ENCODE measurements at regions not wholly inside any gene's neighbourhood (a gene's known extent, or its start where the extent isn't known, plus 50 kb on each side); places are given as distances from the start of the nearest gene placed in this dataset.

DNA sequence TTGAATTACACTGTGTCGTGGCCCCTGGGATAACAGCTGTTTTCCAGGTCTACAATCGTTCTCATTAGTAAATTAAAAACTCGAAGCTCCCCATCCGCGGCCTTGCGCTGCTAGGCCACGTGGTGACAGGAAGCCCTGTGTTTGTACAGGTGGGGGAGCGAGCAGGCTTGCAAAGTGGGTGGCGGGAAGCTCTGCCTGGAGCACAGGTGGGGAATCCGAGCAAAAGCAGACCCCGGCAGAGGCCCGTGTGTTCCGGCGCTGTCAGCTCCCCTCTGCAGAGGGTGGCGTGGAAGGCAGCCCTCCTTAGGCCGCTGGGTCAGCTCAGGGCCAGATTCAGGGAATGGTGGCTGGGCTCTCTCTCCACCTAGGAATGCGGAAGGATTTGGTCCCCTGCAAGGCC is 59.5 kb upstream of the ERCC6L2 start:
- TF ChIP-seq, protein P1, sequence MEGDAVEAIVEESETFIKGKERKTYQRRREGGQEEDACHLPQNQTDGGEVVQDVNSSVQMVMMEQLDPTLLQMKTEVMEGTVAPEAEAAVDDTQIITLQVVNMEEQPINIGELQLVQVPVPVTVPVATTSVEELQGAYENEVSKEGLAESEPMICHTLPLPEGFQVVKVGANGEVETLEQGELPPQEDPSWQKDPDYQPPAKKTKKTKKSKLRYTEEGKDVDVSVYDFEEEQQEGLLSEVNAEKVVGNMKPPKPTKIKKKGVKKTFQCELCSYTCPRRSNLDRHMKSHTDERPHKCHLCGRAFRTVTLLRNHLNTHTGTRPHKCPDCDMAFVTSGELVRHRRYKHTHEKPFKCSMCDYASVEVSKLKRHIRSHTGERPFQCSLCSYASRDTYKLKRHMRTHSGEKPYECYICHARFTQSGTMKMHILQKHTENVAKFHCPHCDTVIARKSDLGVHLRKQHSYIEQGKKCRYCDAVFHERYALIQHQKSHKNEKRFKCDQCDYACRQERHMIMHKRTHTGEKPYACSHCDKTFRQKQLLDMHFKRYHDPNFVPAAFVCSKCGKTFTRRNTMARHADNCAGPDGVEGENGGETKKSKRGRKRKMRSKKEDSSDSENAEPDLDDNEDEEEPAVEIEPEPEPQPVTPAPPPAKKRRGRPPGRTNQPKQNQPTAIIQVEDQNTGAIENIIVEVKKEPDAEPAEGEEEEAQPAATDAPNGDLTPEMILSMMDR (IDR thresholded peaks at IDR 0.05), result no peak
- TF ChIP-seq EZH2 (IDR thresholded peaks at IDR 0.05; ENCODE audit: borderline replicate concordance, insufficient read depth, low read depth, low read length, poor library complexity, severe bottlenecking), result no peak
- Histone ChIP-seq H3K27ac (ENCODE audit: low read length in 2 of 2) (no peak overlapping the region), H3K4me3 (ENCODE audit: control extremely low read depth in 1 of 5, extremely low read depth in 1 of 5, insufficient read depth in 1 of 5, low read depth in 2 of 5, low read length in 4 of 5) (no peak overlapping the region), H3K4me1 (ENCODE audit: control insufficient read depth in 2 of 2, insufficient read depth in 2 of 2, low read length in 2 of 2) (no peaks in the 10 kb centered on the region), H2AFZ (ENCODE audit: insufficient read depth, low read depth, low read length, poor library complexity, severe bottlenecking) (no peak overlapping the region), H3K27me3 (replicated peaks in 1 of 4; ENCODE audit: control extremely low read depth in 1 of 4, control insufficient read depth in 3 of 4, insufficient read depth in 4 of 4, low read length in 3 of 4) (no peaks in the 10 kb centered on the region), H3K9ac (ENCODE audit: low read length) (no peak overlapping the region), H3K79me2 (ENCODE audit: control insufficient read depth, insufficient read depth, low read length) (no peaks in the 10 kb centered on the region), H4K20me1 (ENCODE audit: control insufficient read depth, insufficient read depth, low read length, poor library complexity, severe bottlenecking) (no peaks in the 10 kb centered on the region), H3K9me3 (ENCODE audit: control extremely low read depth in 1 of 3, control insufficient read depth in 2 of 3, insufficient read depth in 1 of 3, low read length in 2 of 3) (peaks cover 0 to 4% (median 0%) of the 10 kb centered on the region in 3 donors), H3K4me2 (replicated peaks; ENCODE audit: low read depth, low read length, poor library complexity, severe bottlenecking) (no peak overlapping the region), H3K36me3 (replicated peaks in 1 of 2; ENCODE audit: control extremely low read depth in 1 of 2, control insufficient read depth in 1 of 2, extremely low read depth in 1 of 2, insufficient read depth in 2 of 2, low read length in 1 of 2) (no peaks in the 10 kb centered on the region)
- intact Hi-C loops (cut with micrococcal nuclease), result no loop called here
- Mint-ChIP-seq H3K27me3 (no peaks in the 10 kb centered on the region), H3K9me3 (ENCODE audit: insufficient read depth) (no peaks in the 10 kb centered on the region), H3K4me1 (no peaks in the 10 kb centered on the region), H3K27ac (no peak overlapping the region), H3K4me3 (no peak overlapping the region)
- 95% methylated on average over 17 of the region's 17 CpGs for WGBS (ENCODE audit: insufficient coverage)
- POLR2A ChIA-PET, result no interaction called here
- ATAC-seq (ENCODE audit: low read depth) (no peak), DNase-seq (no peak)
- CTCF ChIA-PET, result no interaction called here

DNA sequence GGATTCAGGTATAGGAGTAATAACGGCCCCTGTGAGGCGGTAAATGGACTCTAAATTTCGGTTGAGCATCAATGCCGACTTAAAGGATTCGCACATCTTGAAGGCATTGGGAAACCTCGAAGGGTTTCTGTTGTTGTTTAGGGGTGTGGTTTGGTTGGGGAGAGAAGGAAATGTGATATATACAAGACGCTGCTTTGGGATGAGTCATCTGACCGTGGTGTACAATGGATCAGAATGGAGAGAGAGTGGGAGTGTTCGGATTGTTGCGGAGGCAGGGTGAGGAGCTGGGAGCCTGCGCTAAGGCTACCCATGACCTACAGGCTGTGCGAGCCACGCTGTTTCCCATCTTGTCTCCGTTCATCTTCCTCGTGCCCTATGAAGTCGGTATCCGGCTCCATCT is 60.4 kb upstream of the ERCC6L2 start:
- Histone ChIP-seq H3K27me3 (replicated peaks in 1 of 4; ENCODE audit: control extremely low read depth in 1 of 4, control insufficient read depth in 3 of 4, insufficient read depth in 4 of 4, low read length in 3 of 4) (no peaks in the 10 kb centered on the region), H4K20me1 (ENCODE audit: control insufficient read depth, insufficient read depth, low read length, poor library complexity, severe bottlenecking) (no peaks in the 10 kb centered on the region), H3K4me1 (ENCODE audit: control insufficient read depth in 2 of 2, insufficient read depth in 2 of 2, low read length in 2 of 2) (no peaks in the 10 kb centered on the region), H3K4me2 (replicated peaks; ENCODE audit: low read depth, low read length, poor library complexity, severe bottlenecking) (no peak overlapping the region), H3K27ac (ENCODE audit: low read length in 2 of 2) (no peak overlapping the region), H3K9me3 (ENCODE audit: control extremely low read depth in 1 of 3, control insufficient read depth in 2 of 3, insufficient read depth in 1 of 3, low read length in 2 of 3) (peaks cover 0 to 4% (median 0%) of the 10 kb centered on the region in 3 donors), H3K79me2 (ENCODE audit: control insufficient read depth, insufficient read depth, low read length) (no peaks in the 10 kb centered on the region), H3K4me3 (ENCODE audit: control extremely low read depth in 1 of 5, extremely low read depth in 1 of 5, insufficient read depth in 1 of 5, low read depth in 2 of 5, low read length in 4 of 5) (no peak overlapping the region), H2AFZ (ENCODE audit: insufficient read depth, low read depth, low read length, poor library complexity, severe bottlenecking) (no peak overlapping the region), H3K9ac (ENCODE audit: low read length) (no peak overlapping the region), H3K36me3 (replicated peaks in 1 of 2; ENCODE audit: control extremely low read depth in 1 of 2, control insufficient read depth in 1 of 2, extremely low read depth in 1 of 2, insufficient read depth in 2 of 2, low read length in 1 of 2) (no peaks in the 10 kb centered on the region)
- DNase-seq (no peak), ATAC-seq (ENCODE audit: low read depth) (no peak)
- POLR2A ChIA-PET, result no interaction called here
- TF ChIP-seq EZH2 (IDR thresholded peaks at IDR 0.05; ENCODE audit: borderline replicate concordance, insufficient read depth, low read depth, low read length, poor library complexity, severe bottlenecking), result no peak
- TF ChIP-seq, protein P1 (IDR thresholded peaks at IDR 0.05), result no peak
- CTCF ChIA-PET, result no interaction called here
- Mint-ChIP-seq H3K27me3 (no peaks in the 10 kb centered on the region), H3K9me3 (ENCODE audit: insufficient read depth) (no peaks in the 10 kb centered on the region), H3K27ac (no peak overlapping the region), H3K4me3 (no peak overlapping the region), H3K4me1 (no peaks in the 10 kb centered on the region)
- intact Hi-C loops (cut with micrococcal nuclease), result no loop called here
- 97% methylated on average over 17 of the region's 17 CpGs for WGBS (ENCODE audit: insufficient coverage)
